ENCODE measurements at regions not wholly inside any gene's neighbourhood (a gene's known extent, or its start where the extent isn't known, plus 50 kb on each side); places are given as distances from the start of the nearest gene placed in this dataset.
"Not testable (repeated sequence)": the region's sequence is repeated elsewhere in the genome, so short reads cannot be mapped to it uniquely, and the experiment has no call there.

DNA sequence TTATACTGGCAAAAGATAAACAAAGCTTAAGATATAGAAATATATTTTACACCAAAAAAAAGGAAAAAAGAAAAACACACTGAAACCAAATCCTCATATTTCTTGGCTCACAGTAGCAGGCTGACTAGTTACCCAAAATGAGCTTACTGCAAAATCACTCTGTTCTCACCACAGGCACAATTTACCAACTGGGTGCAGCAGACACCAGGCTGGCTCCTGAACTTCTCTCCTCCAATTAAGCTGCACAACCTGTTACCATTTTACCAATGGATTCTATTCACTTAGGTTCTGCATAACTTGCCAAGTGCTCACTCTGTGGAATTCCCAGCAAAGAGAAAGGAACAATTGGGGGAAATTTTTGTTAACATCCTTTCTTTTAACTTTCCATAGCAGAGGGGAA, 679.3 kb downstream of the ZEB2 start:
- no peak for DNase-seq (ENCODE audit: low spot score)
- intact Hi-C loops (cut with micrococcal nuclease): no loop called here
- no peaks in the 10 kb centered on the region for H3K4me1 Mint-ChIP-seq (ENCODE audit: low read depth)
- H3K36me3 Mint-ChIP-seq (ENCODE audit: low read depth): no peaks in the 10 kb centered on the region
- no peaks in the 10 kb centered on the region for H3K9me3 Mint-ChIP-seq
- H3K27ac Mint-ChIP-seq: no peak overlapping the region
- H3K27me3 Mint-ChIP-seq (ENCODE audit: low read depth): peaks cover 8% of the 10 kb centered on the region
- H3K4me3 Mint-ChIP-seq (ENCODE audit: low read depth): no peak overlapping the region

DNA sequence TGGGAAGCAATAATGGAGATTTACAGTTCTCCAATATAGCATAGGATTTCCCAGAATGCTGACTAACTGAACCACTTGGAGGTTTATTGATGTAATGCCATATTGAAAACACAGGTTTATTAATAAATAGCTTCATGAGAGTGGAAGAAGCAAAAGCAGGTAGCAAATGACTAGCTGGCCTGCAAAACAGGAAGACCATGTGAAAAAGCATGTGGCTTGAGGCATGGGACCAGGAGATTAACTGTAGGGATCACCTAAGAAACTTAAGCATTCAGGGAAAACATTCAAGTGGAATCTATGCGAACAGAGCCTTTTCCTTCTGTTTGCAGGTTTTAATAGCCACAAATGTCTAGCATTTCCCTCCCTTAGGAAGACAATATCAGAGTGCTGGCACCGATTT, 679.7 kb downstream of the ZEB2 start:
- Mint-ChIP-seq H3K4me3 (ENCODE audit: low read depth) (no peak overlapping the region), H3K27ac (no peak overlapping the region), H3K4me1 (ENCODE audit: low read depth) (no peaks in the 10 kb centered on the region), H3K27me3 (ENCODE audit: low read depth) (peaks cover 7% of the 10 kb centered on the region), H3K36me3 (ENCODE audit: low read depth) (no peaks in the 10 kb centered on the region), H3K9me3 (no peaks in the 10 kb centered on the region)
- intact Hi-C loops (cut with micrococcal nuclease): no loop called here
- no peak for DNase-seq (ENCODE audit: low spot score)

DNA sequence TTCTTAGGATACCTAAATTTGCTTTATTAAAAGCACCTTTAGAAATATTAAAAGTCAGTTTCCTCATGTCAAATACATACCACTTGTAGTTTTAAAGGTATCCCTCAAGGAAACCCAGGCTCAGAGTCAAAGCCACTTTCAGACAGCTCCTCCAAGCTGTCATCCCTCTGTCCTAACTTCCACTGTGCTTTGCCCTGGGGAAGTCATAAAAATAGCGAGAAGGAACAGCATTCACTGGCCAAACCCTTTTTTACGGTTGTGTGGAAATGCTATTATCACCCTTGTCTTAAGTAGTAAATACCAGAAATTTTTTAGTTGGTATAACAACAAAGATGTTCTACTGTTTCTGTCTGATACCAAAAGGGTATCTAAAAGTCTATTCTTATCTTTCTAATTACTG, 680.5 kb downstream of the ZEB2 start:
- Mint-ChIP-seq H3K36me3 (ENCODE audit: low read depth) (no peaks in the 10 kb centered on the region), H3K4me1 (ENCODE audit: low read depth) (no peaks in the 10 kb centered on the region), H3K9me3 (no peaks in the 10 kb centered on the region), H3K27ac (no peak overlapping the region), H3K27me3 (ENCODE audit: low read depth) (peaks cover 7% of the 10 kb centered on the region), H3K4me3 (ENCODE audit: low read depth) (no peak overlapping the region)
- intact Hi-C loops (cut with micrococcal nuclease): no loop called here
- DNase-seq (ENCODE audit: low spot score): no peak

DNA sequence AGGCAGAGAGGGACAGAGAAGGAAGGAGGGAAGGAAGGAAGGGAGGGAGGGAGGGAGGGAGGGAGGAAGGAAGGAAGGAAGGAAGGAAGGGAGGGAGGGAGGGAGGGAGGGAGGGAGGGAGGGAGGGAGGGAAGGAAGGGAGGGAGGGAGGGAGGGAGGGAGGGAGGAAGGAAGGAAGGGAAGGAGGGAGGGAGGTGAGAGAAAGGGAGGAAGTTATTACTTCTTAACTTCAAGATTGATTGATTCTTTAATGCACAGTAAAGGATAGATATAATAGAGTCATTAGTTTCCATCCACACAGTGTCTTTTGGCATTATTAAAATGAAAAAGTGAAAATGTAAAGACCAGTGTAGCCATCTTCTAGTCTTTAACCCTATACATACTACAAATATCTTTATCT, 682.9 kb downstream of the ZEB2 start:
- H3K27me3 Mint-ChIP-seq (ENCODE audit: low read depth); DNase-seq (ENCODE audit: low spot score); H3K27ac Mint-ChIP-seq; H3K4me1 Mint-ChIP-seq (ENCODE audit: low read depth); H3K36me3 Mint-ChIP-seq (ENCODE audit: low read depth); H3K9me3 Mint-ChIP-seq; H3K4me3 Mint-ChIP-seq (ENCODE audit: low read depth); intact Hi-C loops (cut with micrococcal nuclease): not testable (repeated sequence)

DNA sequence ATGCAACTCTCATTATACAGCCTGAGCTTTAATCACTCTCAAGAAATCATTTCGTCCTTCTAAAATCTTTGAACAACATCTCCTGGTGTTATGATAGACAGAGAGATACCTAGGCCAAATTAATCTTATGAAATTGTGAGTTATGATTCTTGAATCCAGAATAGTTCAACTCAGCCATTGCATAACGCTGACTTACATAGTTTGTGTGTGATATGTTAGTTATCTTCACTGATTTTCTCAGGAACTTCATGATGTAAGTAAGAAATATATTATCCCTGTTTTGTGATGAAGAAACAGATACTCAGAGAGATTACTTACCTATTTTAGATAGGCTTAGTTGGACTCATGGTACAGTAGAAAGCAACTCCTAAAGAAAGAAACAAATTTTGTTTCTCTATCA, 684.4 kb downstream of the ZEB2 start:
- Mint-ChIP-seq H3K4me1 (ENCODE audit: low read depth) (no peaks in the 10 kb centered on the region), H3K4me3 (ENCODE audit: low read depth) (no peak overlapping the region), H3K36me3 (ENCODE audit: low read depth) (no peaks in the 10 kb centered on the region), H3K27me3 (ENCODE audit: low read depth) (no peaks in the 10 kb centered on the region), H3K9me3 (no peaks in the 10 kb centered on the region), H3K27ac (no peak overlapping the region)
- intact Hi-C loops (cut with micrococcal nuclease): no loop called here
- DNase-seq (ENCODE audit: low spot score): no peak

DNA sequence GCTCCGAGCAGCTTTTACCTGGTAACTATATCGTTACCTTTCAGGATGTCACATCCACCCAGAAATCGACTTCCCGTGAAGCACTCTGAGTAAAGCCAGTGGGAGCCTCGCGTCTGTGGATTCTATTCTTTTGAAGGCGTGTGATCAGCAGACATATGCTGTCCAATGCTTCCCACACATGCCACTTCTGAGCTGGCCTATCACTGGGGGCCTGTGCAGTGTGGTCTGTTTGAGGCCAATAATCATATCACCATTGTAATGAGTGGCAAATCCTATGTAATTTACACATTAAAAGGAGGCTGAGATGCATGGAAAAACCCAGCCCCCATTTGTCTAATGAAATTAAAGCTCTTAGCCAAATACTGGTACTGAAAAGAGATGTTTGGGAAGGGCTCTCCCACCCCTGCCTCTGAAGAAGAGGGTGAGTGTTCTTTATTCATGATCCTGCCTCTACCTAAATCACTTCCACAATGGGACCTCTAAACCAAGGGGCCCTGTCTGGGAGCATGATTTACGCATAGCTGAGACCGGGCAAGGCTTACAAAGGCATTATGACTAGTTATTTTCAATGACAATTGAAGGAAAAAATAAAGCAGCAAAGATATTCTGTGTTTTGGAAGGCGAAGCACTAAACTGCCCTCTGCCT, 686.8 kb downstream of the ZEB2 start:
- no peaks in the 10 kb centered on the region for H3K36me3 Mint-ChIP-seq (ENCODE audit: low read depth)
- no peak for DNase-seq (ENCODE audit: low spot score)
- intact Hi-C loops (cut with micrococcal nuclease): no loop called here
- no peak overlapping the region for H3K4me3 Mint-ChIP-seq (ENCODE audit: low read depth)
- no peak overlapping the region for H3K27ac Mint-ChIP-seq
- peaks cover 5% of the 10 kb centered on the region for H3K27me3 Mint-ChIP-seq (ENCODE audit: low read depth)
- H3K9me3 Mint-ChIP-seq: no peaks in the 10 kb centered on the region
- no peaks in the 10 kb centered on the region for H3K4me1 Mint-ChIP-seq (ENCODE audit: low read depth)

DNA sequence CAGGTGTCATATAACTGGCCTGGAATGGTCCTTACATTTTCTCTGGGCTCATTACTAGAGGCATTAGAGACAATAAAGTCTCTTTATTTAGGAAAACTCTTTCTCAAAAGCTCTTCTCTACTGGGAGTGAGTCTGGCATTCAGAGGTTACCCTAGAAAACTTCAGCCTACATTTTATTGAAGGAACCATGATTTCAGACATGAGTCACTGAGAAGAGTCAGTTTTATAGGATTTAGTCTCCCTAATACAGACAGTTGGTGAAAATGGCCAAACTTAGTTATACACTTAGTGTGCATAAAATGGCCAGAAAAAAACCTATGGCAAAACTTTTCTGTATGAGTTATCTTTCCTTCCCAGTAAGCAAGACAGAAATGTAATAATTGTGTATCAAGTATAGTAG, 689.4 kb downstream of the ZEB2 start:
- no peaks in the 10 kb centered on the region for H3K4me1 Mint-ChIP-seq (ENCODE audit: low read depth)
- H3K9me3 Mint-ChIP-seq: no peaks in the 10 kb centered on the region
- no peaks in the 10 kb centered on the region for H3K36me3 Mint-ChIP-seq (ENCODE audit: low read depth)
- peaks cover 15% of the 10 kb centered on the region for H3K27me3 Mint-ChIP-seq (ENCODE audit: low read depth)
- H3K27ac Mint-ChIP-seq: no peak overlapping the region
- no peak for DNase-seq (ENCODE audit: low spot score)
- intact Hi-C loops (cut with micrococcal nuclease): no loop called here
- no peak overlapping the region for H3K4me3 Mint-ChIP-seq (ENCODE audit: low read depth)

DNA sequence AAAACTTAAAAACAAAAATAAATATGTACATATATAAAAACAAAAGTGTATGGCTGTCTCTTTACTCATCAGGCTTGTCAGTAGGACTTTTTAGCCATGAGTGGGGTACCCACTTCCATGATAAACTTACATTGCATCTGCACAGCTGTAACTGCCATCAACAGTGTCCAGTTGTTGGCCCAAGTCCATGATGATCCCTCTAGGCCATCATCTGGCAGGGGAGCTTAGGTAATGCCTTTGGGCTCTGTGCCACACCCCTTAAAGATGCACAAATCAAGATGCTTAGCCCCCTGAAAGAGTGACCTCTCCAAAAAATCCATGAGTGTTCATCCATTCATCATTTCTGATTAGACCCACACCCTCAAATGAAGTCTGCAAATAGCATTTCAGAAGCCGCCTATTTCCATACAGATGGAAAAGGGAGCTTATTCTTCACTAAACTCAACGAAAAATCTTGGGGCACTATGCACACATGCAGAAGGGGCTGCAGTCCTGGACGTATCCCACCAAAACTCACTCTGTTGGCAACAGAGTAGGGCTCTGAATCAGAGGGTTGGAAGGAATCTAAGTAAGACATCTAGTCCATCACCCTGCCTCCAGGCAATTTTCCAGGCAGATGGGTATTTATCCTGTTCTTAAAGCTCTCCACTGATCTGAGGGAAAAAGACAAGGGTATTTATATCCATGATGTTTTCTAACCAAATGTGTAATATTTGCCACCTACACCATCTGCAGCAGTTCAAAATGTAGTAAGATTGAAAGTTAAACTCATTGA, 691.0 kb downstream of the ZEB2 start:
- Mint-ChIP-seq H3K36me3 (ENCODE audit: low read depth) (no peaks in the 10 kb centered on the region), H3K27me3 (ENCODE audit: low read depth) (peaks cover 22% of the 10 kb centered on the region), H3K4me3 (ENCODE audit: low read depth) (no peak overlapping the region), H3K27ac (no peak overlapping the region), H3K4me1 (ENCODE audit: low read depth) (no peaks in the 10 kb centered on the region), H3K9me3 (no peaks in the 10 kb centered on the region)
- DNase-seq (ENCODE audit: low spot score): no peak
- intact Hi-C loops (cut with micrococcal nuclease): no loop called here

DNA sequence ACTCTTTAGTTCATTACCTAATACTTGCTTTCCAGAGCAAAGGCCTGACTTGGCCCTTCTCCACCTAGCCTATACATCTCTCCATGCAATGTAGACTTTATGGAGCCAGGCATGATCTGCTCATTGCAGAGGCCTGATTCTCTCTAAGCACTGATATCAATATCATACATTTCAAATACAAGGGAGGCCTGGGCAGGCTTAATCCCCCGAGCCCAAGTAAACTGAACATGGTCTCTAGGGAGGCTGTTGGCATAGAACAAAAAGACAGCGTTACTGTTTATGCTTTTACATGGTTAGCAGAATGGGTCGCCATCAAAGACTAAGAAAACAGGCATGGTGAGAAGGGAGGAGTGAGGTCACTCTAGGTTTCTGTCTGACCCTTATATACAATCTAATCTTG, 695.1 kb downstream of the ZEB2 start:
- intact Hi-C loops (cut with micrococcal nuclease): no loop called here
- no peaks in the 10 kb centered on the region for H3K9me3 Mint-ChIP-seq
- H3K36me3 Mint-ChIP-seq (ENCODE audit: low read depth): no peaks in the 10 kb centered on the region
- no peaks in the 10 kb centered on the region for H3K4me1 Mint-ChIP-seq (ENCODE audit: low read depth)
- peaks cover 26% of the 10 kb centered on the region for H3K27me3 Mint-ChIP-seq (ENCODE audit: low read depth)
- no peak for DNase-seq (ENCODE audit: low spot score)
- H3K27ac Mint-ChIP-seq: no peak overlapping the region
- no peak overlapping the region for H3K4me3 Mint-ChIP-seq (ENCODE audit: low read depth)

DNA sequence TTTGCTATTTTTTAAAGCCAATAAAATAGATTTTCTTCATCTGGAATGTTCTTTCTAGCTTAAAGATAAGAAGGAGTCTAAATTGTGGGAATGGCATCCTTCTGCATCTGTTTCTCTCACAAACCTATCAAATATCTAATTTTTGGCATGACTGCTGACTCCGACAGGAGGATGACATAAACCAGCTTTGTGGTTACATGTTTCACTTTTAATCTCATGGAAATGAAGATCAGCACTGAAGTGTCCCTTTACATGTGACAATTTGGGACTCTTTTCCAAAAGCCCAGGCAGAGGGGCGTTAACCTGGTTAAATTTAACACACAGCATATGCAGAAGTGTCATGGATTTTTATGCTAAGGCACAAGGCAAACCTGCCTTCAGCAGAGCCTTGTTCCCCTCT, 694.7 kb downstream of the ARHGAP15 start:
- Mint-ChIP-seq H3K36me3 (ENCODE audit: low read depth) (no peaks in the 10 kb centered on the region), H3K27ac (no peak overlapping the region), H3K9me3 (no peaks in the 10 kb centered on the region), H3K4me3 (ENCODE audit: low read depth) (no peak overlapping the region), H3K4me1 (ENCODE audit: low read depth) (no peaks in the 10 kb centered on the region), H3K27me3 (ENCODE audit: low read depth) (peaks cover 25% of the 10 kb centered on the region)
- DNase-seq (ENCODE audit: low spot score): no peak
- intact Hi-C loops (cut with micrococcal nuclease): no loop called here

DNA sequence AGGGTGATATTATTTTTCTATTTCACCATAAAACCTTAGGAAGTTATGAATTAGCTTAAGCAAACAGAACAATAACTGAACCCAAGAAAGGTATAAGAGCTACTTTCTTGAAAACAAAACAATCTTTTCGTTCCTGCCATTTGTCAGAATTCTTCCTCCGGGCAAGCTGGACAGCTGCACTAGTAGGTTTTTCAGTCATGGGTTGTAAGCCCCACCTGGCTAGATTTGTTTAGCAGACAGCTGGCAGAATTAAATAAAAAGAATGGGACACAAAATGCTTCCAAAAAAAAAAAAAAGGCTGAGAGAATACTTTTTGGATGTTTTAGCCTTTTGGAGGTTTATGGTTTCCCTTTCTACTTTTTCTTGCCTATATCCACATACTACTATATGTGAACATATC, 694.1 kb downstream of the ARHGAP15 start:
- Mint-ChIP-seq H3K9me3 (no peaks in the 10 kb centered on the region), H3K4me3 (ENCODE audit: low read depth) (no peak overlapping the region), H3K36me3 (ENCODE audit: low read depth) (no peaks in the 10 kb centered on the region), H3K27me3 (ENCODE audit: low read depth) (peaks cover 25% of the 10 kb centered on the region), H3K27ac (no peak overlapping the region), H3K4me1 (ENCODE audit: low read depth) (no peaks in the 10 kb centered on the region)
- DNase-seq (ENCODE audit: low spot score): no peak
- intact Hi-C loops (cut with micrococcal nuclease): no loop called here

DNA sequence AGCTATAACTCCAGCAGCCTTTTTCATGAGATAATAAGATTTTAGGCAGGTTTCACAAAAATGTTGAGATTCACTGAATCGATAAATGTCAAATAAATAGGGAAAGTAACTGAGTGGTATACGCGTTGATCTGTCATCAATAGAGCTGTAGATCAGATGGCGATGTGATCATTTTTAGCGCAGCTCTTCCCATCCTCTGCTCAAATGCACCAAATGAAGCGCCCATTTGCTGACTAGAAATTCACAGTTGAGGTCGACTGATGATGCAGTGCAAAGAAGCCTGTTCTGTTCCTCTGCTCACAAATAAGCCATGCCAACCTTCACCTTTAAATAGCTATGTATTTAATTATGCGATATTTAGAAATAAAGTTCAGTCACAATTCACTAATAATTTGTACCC, 693.5 kb downstream of the ARHGAP15 start:
- intact Hi-C loops (cut with micrococcal nuclease): no loop called here
- no peak for DNase-seq (ENCODE audit: low spot score)
- Mint-ChIP-seq H3K36me3 (ENCODE audit: low read depth) (no peaks in the 10 kb centered on the region), H3K9me3 (no peaks in the 10 kb centered on the region), H3K27me3 (ENCODE audit: low read depth) (peaks cover 22% of the 10 kb centered on the region), H3K27ac (no peak overlapping the region), H3K4me3 (ENCODE audit: low read depth) (no peak overlapping the region), H3K4me1 (ENCODE audit: low read depth) (no peaks in the 10 kb centered on the region)

DNA sequence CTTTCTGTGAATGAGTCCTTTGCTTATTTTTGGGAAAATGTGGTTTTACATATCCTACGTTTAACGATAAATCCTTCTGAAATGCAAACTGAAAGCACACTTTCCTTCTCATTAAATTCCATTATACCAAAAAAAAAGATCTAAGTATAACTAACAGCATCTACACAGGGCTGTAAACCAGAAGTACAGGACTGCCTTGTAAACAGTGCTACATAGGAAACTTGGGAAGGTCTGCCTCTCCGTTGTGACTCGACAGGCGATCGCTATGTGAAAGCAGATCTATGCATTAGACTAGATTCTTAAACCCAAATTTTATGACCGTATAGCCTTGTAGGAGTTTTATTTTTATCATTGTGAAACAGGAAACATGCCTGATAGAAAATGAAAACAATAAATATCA, 690.5 kb downstream of the ARHGAP15 start:
- intact Hi-C loops (cut with micrococcal nuclease): no loop called here
- Mint-ChIP-seq H3K27me3 (ENCODE audit: low read depth) (peaks cover 14% of the 10 kb centered on the region), H3K36me3 (ENCODE audit: low read depth) (no peaks in the 10 kb centered on the region), H3K4me3 (ENCODE audit: low read depth) (no peak overlapping the region), H3K9me3 (no peaks in the 10 kb centered on the region), H3K27ac (no peak overlapping the region), H3K4me1 (ENCODE audit: low read depth) (no peaks in the 10 kb centered on the region)
- no peak for DNase-seq (ENCODE audit: low spot score)
